Endothelial cell of umbilical vein (primary cell): ENCODE measurements at regions not wholly inside any gene's neighbourhood (a gene's known extent, or its start where the extent isn't known, plus 50 kb on each side); places are given as distances from the start of the nearest gene placed in this dataset.

Experiments used
- EZH2 ChIP-seq: IDR thresholded peaks from 2 replicates; pipeline ENCODE4 v1.6.1; 2012; ENCODE audit warnings: borderline replicate concordance, low read depth, mild to moderate bottlenecking, moderate library complexity, low read length, inconsistent platforms; ENCODE audit not compliant: severe bottlenecking
- GATA2 ChIP-seq: IDR thresholded peaks from 2 replicates; pipeline ENCODE4 v1.7.0; 2011; ENCODE audit warnings: low read depth, mild to moderate bottlenecking, moderate library complexity, mixed read lengths, low read length; ENCODE audit not compliant: insufficient read length, insufficient read depth
- JUN ChIP-seq: IDR thresholded peaks from 2 replicates; pipeline ENCODE4 v1.6.1; 2011; ENCODE audit warnings: borderline replicate concordance, low read depth; ENCODE audit not compliant: insufficient read length, insufficient read depth
- POLR2A ChIP-seq: IDR thresholded peaks from 2 replicates; pipeline ENCODE4 v1.6.1; 2012; ENCODE audit warnings: low read depth, mild to moderate bottlenecking, control low read depth, low read length
- POLR2AphosphoS5 ChIP-seq: IDR thresholded peaks from 2 replicates; pipeline ENCODE4 v1.6.1; 2012; ENCODE audit warnings: low read depth, mild to moderate bottlenecking, control low read depth, low read length, moderate library complexity; ENCODE audit not compliant: insufficient read depth
- TF ChIP-seq, protein P1 (sequence below), 2 donors: IDR thresholded peaks; 1 replicate in 1 of 2; 2 replicates in 1 of 2; pipeline ENCODE4 v1.5.1; 2011; ENCODE audit warnings: low read length in 2 of 2, mild to moderate bottlenecking in 2 of 2, moderate library complexity in 2 of 2, control low read depth in 1 of 2, inconsistent platforms in 1 of 2, low read depth in 1 of 2; ENCODE audit not compliant: insufficient read depth in 1 of 2; ENCODE audit errors: extremely low read depth in 1 of 2
- TF ChIP-seq, protein P2 (sequence below): IDR thresholded peaks from 2 replicates; pipeline ENCODE4 v1.6.1; 2011; ENCODE audit not compliant: insufficient read depth, insufficient read length

GRCh38 chr5:158226496-158226895 lies 367.6 kb upstream of the CLINT1 start:
- TF ChIP-seq, protein P1, sequence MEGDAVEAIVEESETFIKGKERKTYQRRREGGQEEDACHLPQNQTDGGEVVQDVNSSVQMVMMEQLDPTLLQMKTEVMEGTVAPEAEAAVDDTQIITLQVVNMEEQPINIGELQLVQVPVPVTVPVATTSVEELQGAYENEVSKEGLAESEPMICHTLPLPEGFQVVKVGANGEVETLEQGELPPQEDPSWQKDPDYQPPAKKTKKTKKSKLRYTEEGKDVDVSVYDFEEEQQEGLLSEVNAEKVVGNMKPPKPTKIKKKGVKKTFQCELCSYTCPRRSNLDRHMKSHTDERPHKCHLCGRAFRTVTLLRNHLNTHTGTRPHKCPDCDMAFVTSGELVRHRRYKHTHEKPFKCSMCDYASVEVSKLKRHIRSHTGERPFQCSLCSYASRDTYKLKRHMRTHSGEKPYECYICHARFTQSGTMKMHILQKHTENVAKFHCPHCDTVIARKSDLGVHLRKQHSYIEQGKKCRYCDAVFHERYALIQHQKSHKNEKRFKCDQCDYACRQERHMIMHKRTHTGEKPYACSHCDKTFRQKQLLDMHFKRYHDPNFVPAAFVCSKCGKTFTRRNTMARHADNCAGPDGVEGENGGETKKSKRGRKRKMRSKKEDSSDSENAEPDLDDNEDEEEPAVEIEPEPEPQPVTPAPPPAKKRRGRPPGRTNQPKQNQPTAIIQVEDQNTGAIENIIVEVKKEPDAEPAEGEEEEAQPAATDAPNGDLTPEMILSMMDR (IDR thresholded peaks at IDR 0.05; ENCODE audit: extremely low read depth in 1 of 2, insufficient read depth in 1 of 2, low read depth in 1 of 2, low read length in 2 of 2), result no peak
- TF ChIP-seq POLR2AphosphoS5 (no peak), GATA2 (no peak), JUN (no peak), POLR2A (no peak), EZH2 (no peak)
- TF ChIP-seq, protein P2, sequence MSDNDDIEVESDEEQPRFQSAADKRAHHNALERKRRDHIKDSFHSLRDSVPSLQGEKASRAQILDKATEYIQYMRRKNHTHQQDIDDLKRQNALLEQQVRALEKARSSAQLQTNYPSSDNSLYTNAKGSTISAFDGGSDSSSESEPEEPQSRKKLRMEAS, result no peak
